Liver (tissue), 8 donors: ENCODE measurements at regions not wholly inside any gene's neighbourhood (a gene's known extent, or its start where the extent isn't known, plus 50 kb on each side); places are given as distances from the start of the nearest gene placed in this dataset.

Experiments
- DNase-seq: peaks from one replicate; pipeline ENCODE4 v3.0.0-alpha.2; 2017; ENCODE audit warnings: low spot score
- H3K27ac ChIP-seq, 2 donors: one replicate each; pipeline ENCODE4 v1.7.0; 2013; ENCODE audit warnings: inconsistent platforms in 2 of 2, low read length in 2 of 2, control low read depth in 1 of 2, low read depth in 1 of 2, mild to moderate bottlenecking in 1 of 2
- H3K27me3 ChIP-seq, 4 donors: one replicate each; pipeline versions ENCODE4 v1.6.1 to v1.7.0; 2013; ENCODE audit warnings: low read length in 3 of 4, inconsistent platforms in 1 of 4, mild to moderate bottlenecking in 1 of 4, moderate library complexity in 1 of 4; ENCODE audit not compliant: control insufficient read depth in 4 of 4, insufficient read depth in 4 of 4
- H3K36me3 ChIP-seq, 4 donors: one replicate each; pipeline versions ENCODE4 v1.6.1 to v1.7.0; 2013; ENCODE audit warnings: low read length in 3 of 4, mild to moderate bottlenecking in 3 of 4, low read depth in 1 of 4, moderate library complexity in 1 of 4; ENCODE audit not compliant: control insufficient read depth in 4 of 4, insufficient read depth in 3 of 4
- H3K4me1 ChIP-seq, 4 donors: one replicate each; pipeline versions ENCODE4 v1.6.1 to v1.7.0; 2013; ENCODE audit warnings: low read length in 3 of 4, mild to moderate bottlenecking in 3 of 4, moderate library complexity in 1 of 4; ENCODE audit not compliant: control insufficient read depth in 4 of 4, insufficient read depth in 4 of 4
- H3K4me3 ChIP-seq, 3 donors: one replicate each; pipeline versions ENCODE4 v1.6.1 to v1.7.0; 2013; ENCODE audit warnings: low read length in 3 of 3, control low read depth in 1 of 3, low read depth in 1 of 3, mild to moderate bottlenecking in 1 of 3
- H3K9ac ChIP-seq, 2 donors: one replicate each; pipeline ENCODE4 v1.7.0; 2013; ENCODE audit warnings: low read length in 2 of 2, mild to moderate bottlenecking in 2 of 2, moderate library complexity in 2 of 2, control low read depth in 1 of 2, low read depth in 1 of 2
- H3K9me3 ChIP-seq, 4 donors: one replicate each; pipeline versions ENCODE4 v1.6.1 to v1.7.0; 2013; ENCODE audit warnings: low read length in 3 of 4; ENCODE audit not compliant: control insufficient read depth in 4 of 4
- ATF3 ChIP-seq: IDR thresholded peaks from 2 replicates; pipeline ENCODE4 v1.6.1; 2016; ENCODE audit warnings: antibody characterized with exemption
- CTCF ChIP-seq: fragments of 150-350 bp; IDR thresholded peaks from 2 replicates; pipeline ENCODE4 v1.5.1; 2017; ENCODE audit warnings: improper control_type of control experiment, low read depth, low read length; ENCODE audit not compliant: missing input control
- EGR1 ChIP-seq, 2 donors: IDR thresholded peaks; 2 replicates each; pipeline ENCODE4 v1.6.1; 2016 to 2018; ENCODE audit warnings: antibody characterized with exemption in 2 of 2, low read depth in 2 of 2
- FOXA1 ChIP-seq: IDR thresholded peaks from 2 replicates; pipeline ENCODE4 v1.6.1; 2016; ENCODE audit warnings: antibody characterized with exemption
- FOXA2 ChIP-seq: IDR thresholded peaks from 2 replicates; pipeline ENCODE4 v1.6.1; 2016; ENCODE audit warnings: antibody characterized with exemption
- GABPA ChIP-seq, 2 donors: IDR thresholded peaks in 1 of 2; conservative IDR thresholded peaks in 1 of 2; 2 replicates each; pipeline ENCODE4 v1.6.1; 2016; ENCODE audit warnings: antibody characterized with exemption in 2 of 2, mild to moderate bottlenecking in 1 of 2, moderate library complexity in 1 of 2
- HNF4A ChIP-seq, 2 donors: conservative IDR thresholded peaks; 2 replicates each; pipeline ENCODE4 v1.6.1; 2016; ENCODE audit warnings: antibody characterized with exemption in 2 of 2, mild to moderate bottlenecking in 2 of 2
- HNF4G ChIP-seq: IDR thresholded peaks from 2 replicates; pipeline ENCODE4 v1.6.1; 2016; ENCODE audit warnings: antibody characterized with exemption
- JUND ChIP-seq, 2 donors: IDR thresholded peaks; 2 replicates each; pipeline ENCODE4 v1.6.1; 2016; ENCODE audit warnings: antibody characterized with exemption in 2 of 2
- MAX ChIP-seq: IDR thresholded peaks from 2 replicates; pipeline ENCODE4 v1.6.1; 2016; ENCODE audit warnings: antibody characterized with exemption
- NR2F2 ChIP-seq: IDR thresholded peaks from 2 replicates; pipeline ENCODE4 v1.6.1; 2016; ENCODE audit warnings: antibody characterized with exemption
- RAD21 ChIP-seq, 2 donors: IDR thresholded peaks; 2 replicates each; pipeline ENCODE4 v1.6.1; 2016; ENCODE audit warnings: antibody characterized with exemption in 2 of 2, mild to moderate bottlenecking in 2 of 2
- REST ChIP-seq: IDR thresholded peaks from 2 replicates; pipeline ENCODE4 v1.6.1; 2016; ENCODE audit warnings: antibody characterized with exemption, mild to moderate bottlenecking
- RXRA ChIP-seq, 2 donors: IDR thresholded peaks; 2 replicates each; pipeline ENCODE4 v1.6.1; 2017 to 2018; ENCODE audit warnings: antibody characterized with exemption in 2 of 2, mild to moderate bottlenecking in 1 of 2
- SP1 ChIP-seq: IDR thresholded peaks from 2 replicates; pipeline ENCODE4 v1.6.1; 2018; ENCODE audit warnings: antibody characterized with exemption, mild to moderate bottlenecking
- TAF1 ChIP-seq: conservative IDR thresholded peaks from 2 replicates; pipeline ENCODE4 v1.6.1; 2016; ENCODE audit warnings: antibody characterized with exemption, mild to moderate bottlenecking
- YY1 ChIP-seq: IDR thresholded peaks from 2 replicates; pipeline ENCODE4 v1.6.1; 2016; ENCODE audit warnings: antibody characterized with exemption, mild to moderate bottlenecking
- ZBTB33 ChIP-seq: IDR thresholded peaks from 2 replicates; pipeline ENCODE4 v1.6.1; 2016; ENCODE audit warnings: antibody characterized with exemption
- WGBS: extraction: QIAGEN DNeasy Blood & Tissue Kit; methylation state at CpG from one replicate; pipeline ENCODE4 v1.1.7; 2013; 5-methylcytosine and 5-hydroxymethylcytosine counted together
- donor health status: healthy.
- donor health status: healthy.
- donor health status: healthy.
- donor health status: healthy.
- donor health status: healthy.

- no peaks in the 10 kb centered on the region for H3K4me1 ChIP-seq
- H3K27ac ChIP-seq = no peak overlapping the region
- H3K9me3 ChIP-seq = no peaks in the 10 kb centered on the region
- no peaks in the 10 kb centered on the region for H3K36me3 ChIP-seq
- no peak for DNase-seq
- no peak overlapping the region for H3K9ac ChIP-seq
- H3K4me3 ChIP-seq = no peak overlapping the region
- WGBS = 80% methylated on average over 21 of the region's 21 CpGs
- H3K27me3 ChIP-seq = peaks cover 0 to 2% (median 0%) of the 10 kb centered on the region in 4 donors
- no peak for TF ChIP-seq HNF4A (conservative IDR thresholded peaks at IDR 0.05)
- TF ChIP-seq NR2F2 = no peak
- TF ChIP-seq REST = no peak
- TF ChIP-seq CTCF = no peak
- no peak for TF ChIP-seq ATF3
- TF ChIP-seq RAD21 (IDR thresholded peaks at IDR 0.05) = no peak
- no peak for TF ChIP-seq EGR1 (IDR thresholded peaks at IDR 0.05; ENCODE audit: low read depth in 2 of 2)
- no peak for TF ChIP-seq YY1
- no peak for TF ChIP-seq MAX
- no peak for TF ChIP-seq RXRA (IDR thresholded peaks at IDR 0.05)
- TF ChIP-seq SP1 = no peak
- no peak for TF ChIP-seq FOXA2
- no peak for TF ChIP-seq GABPA (IDR thresholded peaks at IDR 0.05 in 1 of 2, conservative IDR thresholded peaks at IDR 0.05 in 1 of 2)
- TF ChIP-seq ZBTB33 = no peak
- TF ChIP-seq TAF1 = no peak
- no peak for TF ChIP-seq FOXA1
- TF ChIP-seq HNF4G = no peak
- TF ChIP-seq JUND (IDR thresholded peaks at IDR 0.05) = no peak
Observed at GRCh38 chr12:131619736-131620506, 91.0 kb upstream of the SFSWAP start.
